Smooth muscle cell (in vitro differentiated cells): ENCODE measurements at regions not wholly inside any gene's neighbourhood (a gene's known extent, or its start where the extent isn't known, plus 50 kb on each side); places are given as distances from the start of the nearest gene placed in this dataset.

Experiments
- DNase-seq: peaks from one replicate; lab custom pipeline; 2025; ENCODE audit not compliant: unreplicated experiment; lab: John Stamatoyannopoulos, UW
- H2AFZ ChIP-seq: fragments of 200-600 bp; sonication (generic); 2 replicates; pipeline ENCODE4 v1.6.0; 2016; ENCODE audit warnings: antibody characterized with exemption, low read depth, mild to moderate bottlenecking
- H3F3A ChIP-seq: fragments of 200-600 bp; sonication (generic); 2 replicates; pipeline ENCODE4 v1.6.0; 2017; ENCODE audit warnings: antibody characterized with exemption, low read depth
- H3K27ac ChIP-seq: fragments of 200-600 bp; sonication (generic); 2 replicates; pipeline ENCODE4 v1.5.1; 2016; ENCODE audit warnings: low read depth, mild to moderate bottlenecking
- H3K27me3 ChIP-seq: fragments of 200-600 bp; sonication (generic); 2 replicates; pipeline ENCODE4 v1.6.1; 2016; ENCODE audit warnings: low read depth, mild to moderate bottlenecking
- H3K36me3 ChIP-seq: fragments of 200-600 bp; sonication (generic); 2 replicates; pipeline ENCODE4 v1.5.1; 2016; ENCODE audit warnings: low read depth
- H3K4me1 ChIP-seq: fragments of 200-600 bp; sonication (generic); 2 replicates; pipeline ENCODE4 v1.5.1; 2016; ENCODE audit warnings: low read depth
- H3K4me2 ChIP-seq: fragments of 200-600 bp; sonication (generic); 2 replicates; pipeline ENCODE4 v1.6.0; 2016; ENCODE audit warnings: mild to moderate bottlenecking
- H3K4me3 ChIP-seq: fragments of 200-600 bp; sonication (generic); 2 replicates; pipeline ENCODE4 v1.5.1; 2016; ENCODE audit warnings: mild to moderate bottlenecking
- H3K79me2 ChIP-seq: fragments of 200-600 bp; sonication (generic); 2 replicates; pipeline ENCODE4 v1.6.0; 2016; ENCODE audit warnings: low read depth, mild to moderate bottlenecking
- H3K9ac ChIP-seq: fragments of 200-600 bp; sonication (generic); 2 replicates; pipeline ENCODE4 v1.6.0; 2016; ENCODE audit warnings: low read depth
- H3K9me3 ChIP-seq: fragments of 200-600 bp; sonication (generic); replicated peaks from 2 replicates; pipeline ENCODE4 v1.5.1; 2016; ENCODE audit warnings: low read depth
- H4K20me1 ChIP-seq: fragments of 200-600 bp; sonication (generic); 2 replicates; pipeline ENCODE4 v1.6.0; 2016; ENCODE audit warnings: low read depth
- WGBS: methylation state at CpG from one replicate; pipeline ENCODE4 v1.1.7; 2016; ENCODE audit warnings: low lambda C conversion rate; 5-methylcytosine and 5-hydroxymethylcytosine counted together
- TF ChIP-seq, protein P1 (sequence below): fragments of 200-600 bp; sonication (generic); IDR thresholded peaks from 2 replicates; pipeline ENCODE4 v1.5.1; 2017; ENCODE audit warnings: borderline replicate concordance, mild to moderate bottlenecking, antibody characterized with exemption; ENCODE audit not compliant: insufficient read depth, poor library complexity, severe bottlenecking

DNA sequence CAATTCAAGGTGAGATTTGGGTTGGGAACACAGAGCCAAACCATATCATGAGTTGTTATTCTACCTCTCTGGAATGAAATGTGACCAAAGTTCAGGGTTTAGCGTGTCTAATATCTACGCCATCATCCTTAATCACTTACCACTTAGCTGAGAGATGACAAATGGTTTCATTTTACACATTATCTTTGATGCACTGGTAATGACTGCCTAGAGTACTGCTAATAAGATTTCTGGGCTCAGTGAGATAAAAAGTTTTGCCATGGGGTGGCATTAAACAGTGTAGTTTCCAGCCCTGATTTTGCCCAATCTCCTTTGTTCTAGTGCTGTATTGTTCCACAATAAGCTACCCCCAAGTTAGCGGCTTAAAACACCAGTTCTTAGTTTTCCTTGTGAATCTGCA is 367.2 kb downstream of the MLLT3 start:
- no peaks in the 10 kb centered on the region for H3K4me1 ChIP-seq
- 94% methylated on average over 3 of the region's 3 CpGs for WGBS
- no peaks in the 10 kb centered on the region for H3K79me2 ChIP-seq
- no peak overlapping the region for H3K27ac ChIP-seq
- no peak overlapping the region for H3K4me2 ChIP-seq
- H2AFZ ChIP-seq, result no peak overlapping the region
- no peak for DNase-seq
- no peaks in the 10 kb centered on the region for H3K9me3 ChIP-seq
- H3K9ac ChIP-seq, result no peak overlapping the region
- no peaks in the 10 kb centered on the region for H3F3A ChIP-seq
- no peaks in the 10 kb centered on the region for H3K27me3 ChIP-seq
- TF ChIP-seq, protein P1, sequence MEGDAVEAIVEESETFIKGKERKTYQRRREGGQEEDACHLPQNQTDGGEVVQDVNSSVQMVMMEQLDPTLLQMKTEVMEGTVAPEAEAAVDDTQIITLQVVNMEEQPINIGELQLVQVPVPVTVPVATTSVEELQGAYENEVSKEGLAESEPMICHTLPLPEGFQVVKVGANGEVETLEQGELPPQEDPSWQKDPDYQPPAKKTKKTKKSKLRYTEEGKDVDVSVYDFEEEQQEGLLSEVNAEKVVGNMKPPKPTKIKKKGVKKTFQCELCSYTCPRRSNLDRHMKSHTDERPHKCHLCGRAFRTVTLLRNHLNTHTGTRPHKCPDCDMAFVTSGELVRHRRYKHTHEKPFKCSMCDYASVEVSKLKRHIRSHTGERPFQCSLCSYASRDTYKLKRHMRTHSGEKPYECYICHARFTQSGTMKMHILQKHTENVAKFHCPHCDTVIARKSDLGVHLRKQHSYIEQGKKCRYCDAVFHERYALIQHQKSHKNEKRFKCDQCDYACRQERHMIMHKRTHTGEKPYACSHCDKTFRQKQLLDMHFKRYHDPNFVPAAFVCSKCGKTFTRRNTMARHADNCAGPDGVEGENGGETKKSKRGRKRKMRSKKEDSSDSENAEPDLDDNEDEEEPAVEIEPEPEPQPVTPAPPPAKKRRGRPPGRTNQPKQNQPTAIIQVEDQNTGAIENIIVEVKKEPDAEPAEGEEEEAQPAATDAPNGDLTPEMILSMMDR, result no peak
- H3K36me3 ChIP-seq, result no peaks in the 10 kb centered on the region
- no peaks in the 10 kb centered on the region for H4K20me1 ChIP-seq
- no peak overlapping the region for H3K4me3 ChIP-seq

- Histone ChIP-seq H3K27me3 (no peaks in the 10 kb centered on the region), H3K4me3 (no peak overlapping the region), H3K27ac (no peak overlapping the region), H3K36me3 (no peaks in the 10 kb centered on the region), H3K9ac (no peak overlapping the region), H3K4me2 (no peak overlapping the region), H3K79me2 (no peaks in the 10 kb centered on the region), H2AFZ (no peak overlapping the region), H3F3A (no peaks in the 10 kb centered on the region), H3K9me3 (no peaks in the 10 kb centered on the region), H3K4me1 (no peaks in the 10 kb centered on the region), H4K20me1 (no peaks in the 10 kb centered on the region)
- TF ChIP-seq, protein P1, result no peak
- 84% methylated on average over 5 of the region's 5 CpGs for WGBS
- DNase-seq, result no peak
Measured at GRCh38 chr9:20253635-20254034, 368.7 kb downstream of the MLLT3 start.

DNA sequence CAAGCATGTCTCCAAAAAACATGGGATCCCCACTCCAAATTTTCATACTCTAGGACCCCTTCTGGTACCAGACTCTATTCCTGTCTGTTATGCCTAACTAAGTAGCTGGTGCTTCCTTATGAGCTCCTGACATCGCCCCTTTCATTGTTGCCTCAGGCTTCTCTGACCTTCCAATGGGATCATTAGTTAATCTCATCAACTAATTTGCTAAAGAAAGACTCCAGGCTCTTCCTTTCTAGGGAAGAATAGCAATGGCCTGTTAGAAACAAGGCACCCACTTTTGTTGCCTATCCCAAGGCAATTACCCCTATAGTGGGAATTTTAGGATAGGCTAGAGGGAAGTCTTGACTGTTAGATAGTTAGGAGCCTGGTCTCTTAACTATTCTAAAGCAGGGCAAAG is 369.5 kb downstream of the MLLT3 start:
- 94% methylated on average over 1 of the region's 1 CpG for WGBS
- no peak for DNase-seq

GRCh38 chr9:20250791-20251190 is 371.5 kb downstream of the MLLT3 start:
- H3K4me2 ChIP-seq, result no peak overlapping the region
- no peaks in the 10 kb centered on the region for H3K4me1 ChIP-seq
- H3K27ac ChIP-seq, result no peak overlapping the region
- DNase-seq, result no peak
- TF ChIP-seq, protein P1, result no peak
- no peaks in the 10 kb centered on the region for H3K9me3 ChIP-seq
- H3K9ac ChIP-seq, result no peak overlapping the region
- no peaks in the 10 kb centered on the region for H3F3A ChIP-seq
- H2AFZ ChIP-seq, result no peak overlapping the region
- H3K27me3 ChIP-seq, result no peaks in the 10 kb centered on the region
- H4K20me1 ChIP-seq, result no peaks in the 10 kb centered on the region
- no peaks in the 10 kb centered on the region for H3K36me3 ChIP-seq
- H3K79me2 ChIP-seq, result no peaks in the 10 kb centered on the region
- WGBS, result 96% methylated on average over 6 of the region's 6 CpGs
- no peak overlapping the region for H3K4me3 ChIP-seq

More for the DNA sequence above, 369.5 kb downstream of the MLLT3 start:
- Histone ChIP-seq H3K4me1 (no peaks in the 10 kb centered on the region), H2AFZ (no peak overlapping the region), H3K27ac (no peak overlapping the region), H3K4me3 (no peak overlapping the region), H4K20me1 (no peaks in the 10 kb centered on the region), H3K79me2 (no peaks in the 10 kb centered on the region), H3K4me2 (no peak overlapping the region), H3F3A (no peaks in the 10 kb centered on the region), H3K9ac (no peak overlapping the region), H3K9me3 (no peaks in the 10 kb centered on the region), H3K27me3 (no peaks in the 10 kb centered on the region), H3K36me3 (no peaks in the 10 kb centered on the region)
- TF ChIP-seq, protein P1, result no peak
